K562 (cell line): ENCODE measurements at regions not wholly inside any gene's neighbourhood (a gene's known extent, or its start where the extent isn't known, plus 50 kb on each side); places are given as distances from the start of the nearest gene placed in this dataset.

ENCODE experiments used
- ATAC-seq: fragments of 200-7000 bp; cut with Tn5 transposase; 3 replicates; pipeline ENCODE4 v1.9.1; 2020; ENCODE audit warnings: moderate library complexity
- BruUV-seq: library from RNA; stranded (reverse); fragments of 400-500 nt; replicated peaks from 2 replicates; lab custom pipeline; 2021; lab: Mats Ljungman, UMichigan
- CTCF ChIA-PET: fragments of 300-600 bp; formaldehyde crosslinking; extraction: SDS; loops from one replicate; lab custom pipeline; 2021; ENCODE audit warnings: low intra/inter-chr PET ratio; lab: Yijun Ruan, JAX
- POLR2A ChIA-PET: fragments of 300-600, 350-650 bp; sonication (Branson Sonifier 250); formaldehyde crosslinking; extraction: SDS; loops from one replicate; lab custom pipeline; 2021; ENCODE audit warnings: antibody characterized with exemption, inconsistent platforms; lab: Yijun Ruan, JAX
- DNase-seq, 4 experiments: peaks; one replicate each; pipeline versions ENCODE4 v3.0.0 to v3.0.0-alpha.2; 2011 to 2018; ENCODE audit warnings: low spot score in 3 of 4, mixed read lengths in 3 of 4; ENCODE audit errors: extremely low read depth in 1 of 4
- FAIRE-seq: peaks from 2 replicates; lab custom pipeline; 2011; peaks lifted over from hg19 to GRCh38; lab: Jason Lieb, UNC
- H2AFZ ChIP-seq: 2 replicates; pipeline ENCODE4 v1.6.0; 2011; ENCODE audit warnings: low read depth, low read length, control low read depth, inconsistent platforms
- H3K27ac ChIP-seq: fragments of 200-600 bp; 3 replicates; pipeline ENCODE4 v1.8.0; 2011; ENCODE audit warnings: low read depth, mild to moderate bottlenecking, control low read depth, inconsistent platforms, low read length, moderate library complexity, mixed read lengths; ENCODE audit errors: extremely low read depth
- H3K27me3 ChIP-seq, 2 experiments: fragments of 300-600 bp in 1 of 2; 2 replicates in 1 of 2; 3 replicates in 1 of 2; pipeline versions ENCODE4 v1.6.0 to v1.8.0; 2011; ENCODE audit warnings: inconsistent platforms in 2 of 2, low read length in 2 of 2, mild to moderate bottlenecking in 1 of 2, mixed read lengths in 1 of 2, moderate library complexity in 1 of 2; ENCODE audit not compliant: control insufficient read depth in 2 of 2, insufficient read depth in 2 of 2
- H3K36me3 ChIP-seq: fragments of 300-600 bp; 3 replicates; pipeline ENCODE4 v1.8.0; 2011; ENCODE audit warnings: mild to moderate bottlenecking, low read length, inconsistent platforms; ENCODE audit not compliant: control insufficient read depth, insufficient read depth
- H3K4me1 ChIP-seq, 2 experiments: fragments of 200-600 bp in 1 of 2; replicated peaks in 1 of 2; 2 replicates in 1 of 2; 3 replicates in 1 of 2; pipeline versions ENCODE4 v1.5.1 to v1.8.0; 2011; ENCODE audit warnings: inconsistent platforms in 2 of 2, low read length in 2 of 2, mild to moderate bottlenecking in 1 of 2, mixed read lengths in 1 of 2, moderate library complexity in 1 of 2; ENCODE audit not compliant: control insufficient read depth in 2 of 2, insufficient read depth in 2 of 2
- H3K4me2 ChIP-seq: 2 replicates; pipeline ENCODE4 v1.6.1; 2011; ENCODE audit warnings: low read length, control low read depth, inconsistent platforms, mixed read lengths; ENCODE audit not compliant: insufficient read depth
- H3K4me3 ChIP-seq: fragments of 200-600 bp; sonication (generic), shearing (Covaris generic); 2 replicates; pipeline ENCODE4 v1.5.1; 2016; ENCODE audit warnings: control low read depth, inconsistent platforms
- H3K79me2 ChIP-seq: fragments of 200-600 bp; 3 replicates; pipeline ENCODE4 v1.8.0; 2011; ENCODE audit warnings: low read length, inconsistent platforms; ENCODE audit not compliant: control insufficient read depth, insufficient read depth
- H3K9ac ChIP-seq, 2 experiments: 2 replicates each; pipeline versions ENCODE4 v1.6.0 to v1.6.1; 2011; ENCODE audit warnings: low read depth in 2 of 2, low read length in 2 of 2, control low read depth in 1 of 2, inconsistent platforms in 1 of 2, mild to moderate bottlenecking in 1 of 2, mixed read lengths in 1 of 2; ENCODE audit not compliant: insufficient read depth in 1 of 2
- H3K9me1 ChIP-seq: one replicate; pipeline ENCODE4 v1.6.0; 2011; ENCODE audit warnings: inconsistent platforms, mild to moderate bottlenecking, low read length, moderate library complexity; ENCODE audit not compliant: control insufficient read depth, insufficient read depth
- H3K9me3 ChIP-seq: replicated peaks from 2 replicates; pipeline ENCODE4 v1.5.1; 2011; ENCODE audit warnings: low read depth, low read length, inconsistent platforms; ENCODE audit not compliant: control insufficient read depth, insufficient read depth
- H4K20me1 ChIP-seq: replicated peaks from 2 replicates; pipeline ENCODE4 v1.6.1; 2011; ENCODE audit warnings: low read length, inconsistent platforms, mixed read lengths; ENCODE audit not compliant: control insufficient read depth, insufficient read depth
- ESRRA ChIP-seq: fragments of 450-650 bp; IDR thresholded peaks from 2 replicates; pipeline ENCODE4 v1.6.1; 2014; ENCODE audit warnings: low read depth, mild to moderate bottlenecking, moderate library complexity, borderline replicate concordance
- GTF2A2 ChIP-seq: IDR thresholded peaks from 2 replicates; pipeline ENCODE4 v1.6.1; 2016; ENCODE audit warnings: mild to moderate bottlenecking, missing genetic modification characterization, missing compliant biosample characterization
- KDM4B ChIP-seq, 2 experiments: fragments of 450-650 bp in 1 of 2; sonication (generic) in 1 of 2; IDR thresholded peaks; 2 replicates each; pipeline ENCODE4 v1.6.1; 2016 to 2017; ENCODE audit warnings: borderline replicate concordance in 2 of 2, antibody characterized with exemption in 1 of 2, low read depth in 1 of 2, mild to moderate bottlenecking in 1 of 2
- MAFK ChIP-seq: IDR thresholded peaks from 2 replicates; pipeline ENCODE4 v1.6.1; 2011; ENCODE audit warnings: low read length, improper control_type of control experiment
- MECOM ChIP-seq: fragments of 250-450 bp; sonication (Bioruptor Pico); IDR thresholded peaks from 2 replicates; pipeline ENCODE4 v1.8.0; 2022; ENCODE audit warnings: inconsistent platforms
- PCBP2 ChIP-seq: fragments of 200-400 bp; formaldehyde crosslinking; IDR thresholded peaks from 2 replicates; pipeline ENCODE4 v1.6.1; 2018; ENCODE audit warnings: low read length, low read depth, mild to moderate bottlenecking, moderate library complexity; ENCODE audit not compliant: poor library complexity, severe bottlenecking
- TAF15 ChIP-seq: fragments of 200-400 bp; formaldehyde crosslinking; IDR thresholded peaks from 2 replicates; pipeline ENCODE4 v1.6.1; 2017; ENCODE audit warnings: mild to moderate bottlenecking, low read depth, low read length, moderate library complexity
- WGBS: fragments of 100-300 bp; shearing (Covaris generic); methylation state at CpG from one replicate; pipeline ENCODE4 v1.1.6; 2016; ENCODE audit warnings: low coverage, mixed read lengths; ENCODE audit not compliant: insufficient coverage; ENCODE audit errors: missing lambda C conversion rate; 5-methylcytosine and 5-hydroxymethylcytosine counted together
- in situ Hi-C: fragments of 300-500 bp; cut with MboI; formaldehyde crosslinking; loops from 4 replicates; pipeline ENCODE4 v1.15.0; 2018; ENCODE audit warnings: inconsistent platforms, mixed read lengths
- intact Hi-C: fragments of 100-400 bp; cut with micrococcal nuclease; formaldehyde crosslinking; loops from 2 replicates; pipeline ENCODE4 v1.14.2; 2022
- TF ChIP-seq, protein P1 (sequence below): sonication (generic); formaldehyde crosslinking; IDR thresholded peaks from 2 replicates; pipeline ENCODE4 v1.5.0; 2020; ENCODE audit warnings: missing genetic modification reagents

DNA sequence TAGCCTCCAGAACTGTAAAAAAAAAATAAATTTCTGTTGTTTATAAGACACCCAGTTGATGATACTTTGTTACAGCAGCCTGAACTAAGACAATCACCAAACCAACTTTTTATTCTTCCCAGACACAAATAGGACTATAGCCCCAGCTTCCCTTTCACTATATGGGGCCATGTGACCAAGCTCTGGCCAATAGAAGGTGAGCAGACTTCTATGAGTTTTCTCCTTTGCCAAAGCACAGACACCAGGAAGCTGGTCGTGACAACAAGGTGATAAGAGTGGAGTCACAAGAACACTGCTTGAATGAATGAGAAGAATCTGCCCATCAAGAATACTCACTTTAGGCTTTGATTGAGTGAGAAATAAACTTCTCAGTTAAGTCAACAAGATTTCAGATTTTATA, 217.7 kb downstream of the DEPDC1B start:
- no peaks in the 10 kb centered on the region for H3K79me2 ChIP-seq
- H2AFZ ChIP-seq: no peak overlapping the region
- no peaks in the 10 kb centered on the region for H4K20me1 ChIP-seq
- no peak overlapping the region for H3K4me2 ChIP-seq
- no peaks in the 10 kb centered on the region for H3K9me1 ChIP-seq
- no peak overlapping the region for H3K4me3 ChIP-seq
- ChIA-PET CTCF (no interaction called here), POLR2A (no interaction called here)
- in situ Hi-C loops: no loop called here
- no peaks in the 10 kb centered on the region for H3K9me3 ChIP-seq
- H3K4me1 ChIP-seq: no peaks in the 10 kb centered on the region
- intact Hi-C loops: no loop called here
- DNase-seq (no peak), ATAC-seq (no peak), FAIRE-seq (no peak)
- H3K9ac ChIP-seq: no peak overlapping the region
- no peaks in the 10 kb centered on the region for H3K36me3 ChIP-seq
- TF ChIP-seq, protein P1, sequence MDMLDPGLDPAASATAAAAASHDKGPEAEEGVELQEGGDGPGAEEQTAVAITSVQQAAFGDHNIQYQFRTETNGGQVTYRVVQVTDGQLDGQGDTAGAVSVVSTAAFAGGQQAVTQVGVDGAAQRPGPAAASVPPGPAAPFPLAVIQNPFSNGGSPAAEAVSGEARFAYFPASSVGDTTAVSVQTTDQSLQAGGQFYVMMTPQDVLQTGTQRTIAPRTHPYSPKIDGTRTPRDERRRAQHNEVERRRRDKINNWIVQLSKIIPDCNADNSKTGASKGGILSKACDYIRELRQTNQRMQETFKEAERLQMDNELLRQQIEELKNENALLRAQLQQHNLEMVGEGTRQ (CRISPR knock-in tag): peak; percentile 53; the same call in 1 of the 2 replicates
- no peak for TF ChIP-seq PCBP2
- H3K27me3 ChIP-seq: no peaks in the 10 kb centered on the region
- no TSS peak for BruUV-seq
- 0% methylated on average over 1 of the region's 1 CpG for WGBS
- H3K27ac ChIP-seq: no peak overlapping the region

DNA sequence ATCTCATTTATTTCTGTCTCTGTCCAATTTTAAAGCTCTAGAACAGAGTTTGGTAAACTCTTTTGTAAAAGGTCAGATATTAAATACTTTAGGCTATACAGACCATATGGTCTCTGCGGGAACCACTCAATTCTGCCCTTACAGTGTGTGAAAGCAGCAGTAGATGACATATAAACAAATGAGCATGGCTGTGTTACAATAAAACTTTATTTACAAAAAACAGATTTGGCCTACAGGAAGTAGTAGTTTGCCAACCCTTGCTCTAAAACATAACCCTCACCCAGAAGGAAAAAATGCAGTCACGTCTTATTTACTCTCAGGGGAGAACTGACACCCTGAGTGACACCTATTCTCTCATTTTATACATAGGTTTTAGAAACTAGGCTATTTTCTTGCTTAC, 220.4 kb downstream of the DEPDC1B start:
- H3K9ac ChIP-seq: no peak overlapping the region
- H3K27ac ChIP-seq: no peak overlapping the region
- 0% methylated on average over 2 of the region's 2 CpGs for WGBS
- no peaks in the 10 kb centered on the region for H3K36me3 ChIP-seq
- no peak overlapping the region for H3K4me3 ChIP-seq
- no peaks in the 10 kb centered on the region for H3K79me2 ChIP-seq
- intact Hi-C loops (no loop called here), in situ Hi-C loops (no loop called here)
- H3K27me3 ChIP-seq: no peaks in the 10 kb centered on the region
- H2AFZ ChIP-seq: no peak overlapping the region
- FAIRE-seq (no peak), ATAC-seq (no peak), DNase-seq (no peak)
- H3K4me2 ChIP-seq: no peak overlapping the region
- BruUV-seq: no TSS peak
- CTCF ChIA-PET: no interaction called here
- no peaks in the 10 kb centered on the region for H3K4me1 ChIP-seq
- H4K20me1 ChIP-seq: no peaks in the 10 kb centered on the region
- no peaks in the 10 kb centered on the region for H3K9me1 ChIP-seq
- no peaks in the 10 kb centered on the region for H3K9me3 ChIP-seq
- POLR2A ChIA-PET: no interaction called here
- TF ChIP-seq ESRRA (no peak), MAFK (no peak), GTF2A2 (tag) (no peak), TAF15 (no peak), MECOM (CRISPR knock-in tag) (no peak), KDM4B (IDR thresholded peaks at IDR 0.05; ENCODE audit: borderline replicate concordance in 2 of 2, low read depth in 1 of 2) (no peak)
